GM19351 (cell line): ENCODE measurements at regions not wholly inside any gene's neighbourhood (a gene's known extent, or its start where the extent isn't known, plus 50 kb on each side); places are given as distances from the start of the nearest gene placed in this dataset.
A peak's percentile ranks its signal among the peaks of the same experiment; 100 is the strongest.
"Not testable (repeated sequence)": the region's sequence is repeated elsewhere in the genome, so short reads cannot be mapped to it uniquely, and the experiment has no call there.

Source experiments
- ATAC-seq: cut with Tn5 transposase; IDR thresholded peaks from one replicate; pipeline ENCODE4 v1.9.1; 2021; ENCODE audit warnings: mild to moderate bottlenecking, moderate library complexity; ENCODE audit not compliant: unreplicated experiment

DNA sequence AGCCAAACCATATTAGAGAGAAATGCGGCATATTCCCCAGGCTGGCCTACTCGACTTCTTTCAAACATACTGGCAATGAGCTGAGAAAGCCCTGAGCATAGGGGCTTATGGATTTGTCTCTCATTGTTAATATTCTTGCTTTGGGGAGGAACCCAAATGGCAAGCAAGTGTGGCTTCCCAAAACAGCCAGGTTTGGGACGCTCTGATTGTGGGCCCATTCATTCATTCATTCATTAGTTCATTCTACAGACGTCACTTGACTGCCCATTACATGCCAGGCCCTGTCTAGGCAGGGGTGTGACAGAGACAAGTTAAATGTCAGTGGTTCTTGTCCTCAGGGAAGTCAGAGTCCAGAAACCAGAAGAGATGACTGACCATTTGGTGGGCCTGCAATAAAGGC, 77.4 kb upstream of the THBS1 start:
- no peak for ATAC-seq

DNA sequence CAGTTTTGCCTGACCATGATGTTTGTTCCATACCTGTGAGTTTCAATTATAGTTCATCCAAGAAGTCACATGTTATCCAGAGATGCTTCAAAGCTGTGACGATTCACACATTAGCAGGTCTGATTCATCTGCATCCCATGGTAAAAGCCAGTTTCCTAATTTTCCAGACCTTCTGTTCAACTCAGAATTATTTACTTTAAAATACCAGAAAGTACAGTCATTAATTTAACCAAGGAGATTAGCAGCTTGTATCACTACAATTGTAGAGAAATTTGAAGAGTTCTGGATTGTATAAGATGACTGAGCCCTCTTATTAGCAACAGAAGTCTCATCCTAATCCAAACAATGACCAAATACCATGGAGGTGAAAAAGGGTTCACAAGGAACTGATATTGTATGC, 76.1 kb upstream of the THBS1 start:
- no peak for ATAC-seq

DNA sequence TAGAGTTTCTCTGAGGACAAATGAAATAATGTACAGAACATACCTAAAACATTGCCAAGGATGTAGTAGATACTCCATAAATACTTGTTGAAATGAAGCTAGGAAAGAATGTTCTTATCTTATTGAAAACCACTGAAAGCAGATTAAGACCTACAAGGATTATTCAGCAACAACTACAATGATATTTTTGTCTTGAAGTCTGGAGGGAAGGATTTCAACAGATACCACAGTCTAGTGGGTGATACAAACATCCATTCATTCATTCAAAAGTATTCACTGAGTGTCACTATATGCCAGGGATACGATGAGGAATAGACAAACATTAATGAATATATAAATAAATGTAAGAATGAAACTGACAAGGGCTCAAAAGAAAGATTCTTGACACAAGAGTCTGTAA, 74.7 kb upstream of the THBS1 start:
- ATAC-seq = no peak

DNA sequence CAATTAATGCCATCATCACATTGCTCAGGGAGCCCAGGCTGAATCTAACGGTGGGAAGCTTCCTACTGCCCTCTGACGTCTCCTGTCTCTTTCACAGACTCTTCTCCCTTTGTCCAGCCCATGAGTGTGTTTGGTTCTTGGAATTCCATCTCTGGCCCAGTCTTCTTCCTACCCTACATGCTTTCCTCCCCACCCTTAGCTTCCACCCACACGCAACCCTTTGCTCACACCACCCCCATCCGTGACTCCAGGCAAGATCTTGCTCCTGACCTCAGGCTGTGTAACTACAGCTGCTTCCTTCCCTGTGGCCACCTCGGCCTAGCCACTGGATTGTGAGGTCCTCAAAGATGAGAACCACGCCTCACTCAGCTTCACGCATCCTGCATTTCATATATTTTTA, 72.3 kb upstream of the THBS1 start:
- ATAC-seq = no peak

DNA sequence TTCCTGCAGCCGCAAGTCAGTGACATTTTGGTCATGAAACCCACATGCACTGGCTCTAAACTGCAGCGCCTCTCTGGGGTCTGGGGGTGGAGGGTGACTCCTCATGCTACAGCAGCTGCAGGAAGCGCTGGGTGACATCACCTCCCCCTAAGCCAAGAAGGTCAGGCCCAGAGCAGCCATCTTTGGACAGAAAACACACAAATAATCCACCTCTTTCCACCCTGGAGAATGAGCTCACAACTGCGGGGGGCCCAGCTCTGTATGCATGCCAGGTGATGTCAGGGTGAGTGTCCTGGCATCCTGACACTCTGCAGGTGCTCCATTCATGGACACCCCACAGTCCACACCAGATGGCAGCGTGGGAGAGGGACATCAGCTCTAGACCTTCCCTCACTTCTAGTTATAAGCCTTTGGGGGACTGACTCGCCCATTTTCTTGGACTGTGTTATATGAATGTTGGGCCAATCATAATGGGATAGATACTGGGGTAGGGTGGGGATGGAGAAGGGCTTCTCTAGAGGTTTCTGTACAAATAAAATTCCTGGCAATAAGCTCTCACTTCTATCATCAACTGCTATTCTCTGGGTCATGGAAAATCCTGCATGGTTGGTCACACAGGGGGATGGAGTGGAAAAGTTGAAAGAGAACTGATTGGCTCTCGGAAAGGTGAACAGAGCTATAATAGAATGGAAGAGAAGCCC, 70.7 kb upstream of the THBS1 start:
- ATAC-seq = no peak

DNA sequence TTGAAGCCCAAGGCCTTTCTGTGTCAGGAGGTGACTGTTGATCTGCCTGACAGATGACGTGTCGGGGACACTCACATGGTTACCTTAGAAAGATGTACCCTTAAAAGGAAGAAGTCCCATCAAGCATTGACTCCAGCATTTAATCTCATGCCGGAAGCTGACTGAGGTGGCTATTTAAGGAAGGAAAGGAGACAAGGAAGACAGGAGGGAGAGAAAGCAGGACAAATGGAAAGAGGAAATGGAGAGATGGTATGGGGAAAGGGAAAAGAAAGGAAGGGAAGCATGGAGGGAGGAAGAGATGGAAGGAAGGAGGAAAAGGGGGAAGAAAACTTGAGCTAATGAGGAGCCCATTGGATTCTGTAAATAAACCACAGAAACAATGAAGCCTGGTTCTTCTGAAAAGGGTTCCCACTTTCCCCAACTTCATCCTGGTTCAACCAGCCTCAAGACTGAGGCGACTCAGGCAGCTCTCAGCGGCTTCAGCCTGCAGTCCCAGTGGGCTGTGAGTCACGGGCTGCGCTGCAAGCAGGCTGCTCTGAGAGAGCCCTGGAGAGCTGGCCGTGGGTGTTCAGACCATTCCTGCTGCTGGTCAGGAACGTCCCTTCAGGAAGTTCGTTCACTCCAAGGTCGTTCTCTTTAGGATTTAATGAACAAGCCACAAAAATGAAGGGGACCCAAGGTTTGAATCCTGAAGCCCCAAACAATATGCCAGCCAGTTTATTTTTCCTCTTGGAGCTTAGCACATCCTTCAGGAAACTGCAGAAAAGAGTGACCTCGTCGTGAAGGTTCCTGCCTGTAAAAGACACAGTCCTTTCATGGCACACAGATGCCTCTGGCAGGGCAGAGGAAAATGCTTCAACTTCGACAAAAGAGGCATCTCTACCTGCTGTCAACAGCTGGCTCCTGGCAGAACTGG, 69.6 kb upstream of the THBS1 start:
- no peak for ATAC-seq

DNA sequence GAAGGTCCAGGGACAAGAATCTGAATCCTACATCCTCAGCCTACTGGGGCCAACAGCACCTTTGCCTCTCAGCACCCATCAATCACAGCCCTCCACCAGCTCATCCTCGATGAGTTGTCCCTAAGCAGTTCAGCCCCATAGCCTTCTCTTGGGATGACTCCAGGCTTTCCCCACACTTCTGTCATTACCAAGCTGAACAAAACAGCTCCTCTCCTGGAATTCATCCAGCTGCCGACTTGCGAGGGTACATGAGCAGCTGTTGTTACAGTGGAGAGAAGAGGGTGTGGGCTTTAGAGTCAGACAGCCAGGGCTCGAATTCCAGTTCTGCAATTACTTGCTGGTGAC, 69.0 kb upstream of the THBS1 start:
- ATAC-seq = no peak

DNA sequence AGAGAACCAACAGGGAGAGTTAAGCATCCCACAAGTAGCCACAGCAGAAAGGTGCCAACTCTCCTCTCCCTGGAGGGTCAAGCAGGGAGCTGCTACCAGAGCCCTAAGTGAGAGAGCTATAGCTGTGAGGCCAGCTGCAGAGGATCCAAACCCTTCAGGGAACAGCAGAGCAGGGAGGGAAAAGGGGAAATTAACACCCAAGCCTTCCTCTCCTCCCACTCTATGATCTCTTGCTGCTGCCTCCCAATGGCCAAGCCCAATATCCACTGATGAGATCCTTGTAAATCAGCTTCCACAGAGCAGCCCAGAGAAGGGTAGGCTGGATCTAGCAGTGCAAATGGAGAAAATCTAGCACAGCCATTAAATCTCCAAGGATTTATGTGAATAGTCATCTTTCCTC, 68.2 kb upstream of the THBS1 start:
- ATAC-seq = no peak

DNA sequence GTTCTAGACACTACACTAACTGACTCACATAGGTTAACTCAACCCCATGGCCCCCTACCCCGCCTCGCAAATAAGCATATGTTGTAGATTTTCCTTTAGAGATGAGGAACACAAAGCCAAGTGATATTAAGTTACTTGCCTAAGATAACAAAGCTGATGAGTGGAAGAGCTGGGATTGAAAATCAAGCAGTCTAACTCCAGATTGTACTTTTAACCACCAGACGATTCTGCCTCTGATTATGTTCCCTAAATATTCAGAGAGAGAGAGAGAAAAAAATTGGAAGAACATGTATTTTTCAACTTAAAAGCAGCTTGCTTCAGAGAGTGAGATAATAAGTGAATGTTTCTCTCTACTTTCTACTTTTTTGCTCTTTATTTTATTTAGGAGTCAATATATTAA, 66.9 kb upstream of the THBS1 start:
- ATAC-seq = no peak

DNA sequence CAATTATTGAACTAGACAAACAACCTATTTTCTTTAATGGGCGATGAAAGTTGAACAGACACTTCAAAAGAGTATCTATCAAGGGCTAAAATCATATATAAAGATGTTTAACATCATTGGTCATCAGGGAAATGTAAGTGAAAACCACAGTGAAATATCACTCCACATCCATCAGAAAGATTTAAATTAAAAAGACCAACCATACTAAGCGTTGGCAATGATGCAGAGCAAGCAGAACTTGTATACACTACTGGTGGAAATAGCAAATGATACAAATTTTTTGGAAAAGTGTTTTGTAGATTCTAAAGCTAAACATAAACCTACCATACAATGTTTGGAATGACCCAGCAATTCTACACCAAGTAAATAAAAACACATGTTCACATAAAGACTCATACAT, 65.9 kb upstream of the THBS1 start:
- no peak for ATAC-seq

DNA sequence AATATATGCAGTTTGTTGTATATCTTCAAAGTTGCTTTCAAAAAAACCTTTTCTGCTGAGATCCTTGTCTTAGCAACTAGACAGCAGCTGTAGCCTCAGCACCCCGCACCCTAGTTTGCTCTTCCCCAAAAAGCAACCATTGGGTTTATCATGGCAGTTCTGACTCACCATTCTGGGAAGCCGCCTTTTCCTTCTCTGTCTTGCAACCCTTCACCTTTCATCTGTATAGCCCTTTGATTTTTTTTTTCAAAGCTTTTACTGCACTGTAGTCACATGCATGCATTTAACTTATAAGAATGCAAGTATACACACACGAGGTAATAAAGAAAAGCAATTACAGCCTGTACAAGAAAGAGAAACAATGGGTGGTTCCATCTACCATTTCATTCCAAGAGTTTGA, 65.1 kb upstream of the THBS1 start:
- no peak for ATAC-seq

DNA sequence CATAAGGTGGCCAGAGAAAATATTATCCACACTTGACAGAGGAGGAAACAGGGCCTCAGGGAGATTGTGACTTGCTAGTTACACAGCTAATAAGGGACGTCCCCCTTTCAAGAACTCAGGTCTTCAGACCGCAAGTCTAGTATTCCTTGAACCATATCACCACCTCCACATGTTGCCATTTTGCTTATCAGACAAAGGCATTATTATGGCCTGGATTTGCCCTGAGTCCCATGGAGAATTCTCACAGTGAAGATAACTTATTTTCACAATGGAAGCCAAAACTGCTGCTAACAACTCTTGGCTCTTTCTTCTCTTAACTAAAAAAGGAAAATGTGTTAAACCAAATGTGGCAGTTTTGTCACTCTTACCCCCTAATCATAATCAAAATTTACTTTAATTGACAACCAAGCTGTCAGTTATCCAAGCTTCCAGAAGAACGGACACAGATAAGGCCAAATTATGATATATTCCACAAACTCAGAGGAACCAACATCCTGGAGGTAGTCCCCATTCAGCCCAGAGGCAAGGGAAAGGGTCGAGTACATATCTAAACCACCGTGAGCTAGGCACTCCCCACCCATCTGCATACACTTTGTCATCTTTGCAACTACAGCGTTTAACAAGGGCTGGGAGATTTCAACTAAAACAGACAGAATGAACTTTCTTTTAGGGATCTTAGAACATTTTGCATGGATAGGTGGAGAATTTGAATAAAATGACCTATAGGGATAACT, 63.6 kb upstream of the THBS1 start:
- ATAC-seq = no peak

DNA sequence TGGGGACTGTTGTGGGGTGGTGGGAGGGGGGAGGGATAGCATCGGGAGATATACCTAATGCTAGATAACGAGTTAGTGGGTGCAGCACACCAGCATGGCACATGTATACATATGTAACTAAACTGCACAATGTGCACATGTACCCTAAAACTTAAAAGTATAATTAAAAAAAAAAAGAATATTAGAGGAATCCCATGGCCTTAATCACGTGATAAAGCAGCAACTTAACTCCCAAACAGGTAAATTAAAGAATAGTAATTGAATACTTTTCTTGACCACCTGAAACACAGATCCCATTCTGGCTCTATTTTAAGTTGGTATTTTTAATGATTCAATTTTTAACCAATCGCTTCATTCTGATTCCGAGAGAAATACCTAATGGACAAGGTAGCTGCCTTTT, 56.9 kb upstream of the THBS1 start:
- ATAC-seq = not testable (repeated sequence)

DNA sequence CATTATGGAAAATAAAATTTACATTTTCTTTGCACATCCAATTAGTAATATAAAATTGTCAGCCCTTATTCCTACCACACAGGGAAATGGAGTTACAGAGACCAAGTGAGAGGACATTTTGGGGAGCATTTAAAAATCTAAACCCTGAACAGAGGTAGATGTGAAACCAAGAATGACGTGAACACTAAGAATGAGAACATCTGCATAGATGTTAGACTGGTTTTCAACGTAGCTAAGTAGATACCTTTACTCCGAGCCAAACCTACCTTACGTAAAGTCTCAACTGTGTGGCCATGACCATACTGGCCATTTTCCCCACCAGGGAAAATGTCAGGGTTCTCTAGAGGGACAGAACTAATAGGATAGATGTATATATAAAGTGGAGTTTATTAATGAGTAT, 51.4 kb upstream of the THBS1 start:
- peak; percentile 75 for ATAC-seq

DNA sequence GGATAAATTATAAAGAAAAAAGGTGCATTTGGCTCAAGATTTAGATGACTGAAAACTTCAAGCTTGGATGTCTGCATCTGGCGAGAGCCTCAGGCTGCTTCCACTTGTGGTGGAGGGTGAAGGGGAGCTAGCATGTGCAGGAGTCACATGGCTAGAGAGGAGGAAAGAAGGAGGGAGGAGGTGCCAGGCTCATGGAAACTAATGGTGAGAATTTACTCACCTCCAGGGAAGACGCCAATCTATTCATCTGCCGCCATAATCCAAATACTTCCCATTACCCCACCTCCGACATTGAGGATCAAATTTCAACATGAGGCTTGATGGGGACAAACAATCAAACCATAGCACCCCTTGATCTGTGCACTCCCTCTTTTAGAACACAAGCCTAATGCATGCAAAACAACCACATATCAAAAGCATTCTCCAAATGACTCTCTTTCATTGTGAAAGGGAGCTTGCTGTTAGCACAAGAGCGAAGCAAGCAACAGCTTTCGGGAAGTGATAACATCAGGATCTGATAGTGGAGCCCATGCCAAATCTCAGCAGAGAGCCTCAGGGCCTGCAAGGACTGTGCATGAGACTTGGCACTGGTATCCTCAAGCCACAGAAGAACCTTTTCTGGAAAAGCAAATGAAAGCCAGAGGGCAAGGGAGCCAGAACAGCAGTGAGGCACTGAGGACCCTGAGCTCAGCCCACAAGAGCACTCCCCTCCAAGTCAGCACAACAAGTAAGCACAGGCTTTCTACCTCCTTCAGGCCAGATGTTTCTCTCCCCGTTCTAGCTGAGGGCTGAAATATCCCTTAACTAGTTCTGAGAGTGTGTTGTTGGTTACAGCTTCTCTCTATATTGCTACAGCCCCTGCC, 50.2 kb upstream of the THBS1 start:
- ATAC-seq = no peak
